Transverse colon (tissue), 4 donors: ENCODE measurements at regions not wholly inside any gene's neighbourhood (a gene's known extent, or its start where the extent isn't known, plus 50 kb on each side); places are given as distances from the start of the nearest gene placed in this dataset.

Source experiments
- DNase-seq: peaks from one replicate; pipeline ENCODE4 v3.0.0-alpha.2; 2019
- H3K27ac ChIP-seq, 4 donors: fragments of 200-600 bp; sonication (generic); 2 replicates each; pipeline ENCODE4 v1.5.1; 2016 to 2018; ENCODE audit warnings: inconsistent platforms in 4 of 4
- H3K27me3 ChIP-seq: fragments of 200-600 bp; sonication (generic); 2 replicates; pipeline ENCODE4 v1.5.1; 2017; ENCODE audit warnings: inconsistent platforms
- H3K36me3 ChIP-seq, 4 donors: fragments of 200-600 bp; sonication (generic); 2 replicates each; pipeline ENCODE4 v1.5.1; 2017 to 2019; ENCODE audit warnings: inconsistent platforms in 4 of 4
- H3K4me1 ChIP-seq, 4 donors: fragments of 200-600 bp; sonication (generic); 2 replicates each; pipeline ENCODE4 v1.5.1; 2017 to 2020; ENCODE audit warnings: inconsistent platforms in 4 of 4
- H3K4me3 ChIP-seq, 4 donors: fragments of 200-600 bp; sonication (generic); 1 replicate in 1 of 4; 2 replicates in 3 of 4; pipeline versions ENCODE4 v1.5.1 to v1.6.1; 2017 to 2019; ENCODE audit warnings: inconsistent platforms in 4 of 4
- H3K9me3 ChIP-seq, 2 donors: fragments of 200-600 bp; sonication (generic); 2 replicates each; pipeline ENCODE4 v1.5.1; 2017 to 2019; ENCODE audit warnings: inconsistent platforms in 2 of 2
- EP300 ChIP-seq: sonication (generic); formaldehyde crosslinking; IDR thresholded peaks from one replicate; pipeline ENCODE4 v1.6.1; 2017; ENCODE audit warnings: antibody characterized with exemption, low read depth
- POLR2A ChIP-seq: fragments of 450-650 bp; IDR thresholded peaks from one replicate; pipeline ENCODE4 v1.6.1; 2016; ENCODE audit warnings: antibody characterized with exemption, mild to moderate bottlenecking, moderate library complexity
- POLR2AphosphoS5 ChIP-seq, 3 donors: sonication (generic); formaldehyde crosslinking; IDR thresholded peaks; one replicate each; pipeline ENCODE4 v1.6.1; 2016; ENCODE audit warnings: antibody characterized with exemption in 3 of 3
- WGBS, 2 donors: methylation state at CpG; one replicate each; pipeline ENCODE4 v1.1.5; 2018; ENCODE audit warnings: low coverage in 1 of 2; 5-methylcytosine and 5-hydroxymethylcytosine counted together
- in situ Hi-C, 4 donors: fragments of 200-750 bp; cut with MboI; loops; one replicate each; pipeline versions ENCODE4 v1.15.0 to v1.15.1; 2017; ENCODE audit warnings: low sequenced_read_pairs in 3 of 4, low pct_ligation_motif_present in 1 of 4, low pct_unique_long_range_greater_than_20kb in 1 of 4
- intact Hi-C: fragments of 100-400 bp; cut with DNase I; formaldehyde crosslinking; loops from one replicate; pipeline ENCODE4 v1.15.1; 2023; ENCODE audit warnings: low total_unique reads
- TF ChIP-seq, protein P1 (sequence below), 5 experiments: fragments of 200-600 bp in 3 of 5; fragments of 450-650 bp in 2 of 5; sonication (generic) in 3 of 5; IDR thresholded peaks; 1 replicate in 2 of 5; 2 replicates in 3 of 5; pipeline ENCODE4 v1.5.1; 2016 to 2017; ENCODE audit warnings: antibody characterized with exemption in 5 of 5, inconsistent platforms in 3 of 5, mild to moderate bottlenecking in 2 of 5, moderate library complexity in 1 of 5

DNA sequence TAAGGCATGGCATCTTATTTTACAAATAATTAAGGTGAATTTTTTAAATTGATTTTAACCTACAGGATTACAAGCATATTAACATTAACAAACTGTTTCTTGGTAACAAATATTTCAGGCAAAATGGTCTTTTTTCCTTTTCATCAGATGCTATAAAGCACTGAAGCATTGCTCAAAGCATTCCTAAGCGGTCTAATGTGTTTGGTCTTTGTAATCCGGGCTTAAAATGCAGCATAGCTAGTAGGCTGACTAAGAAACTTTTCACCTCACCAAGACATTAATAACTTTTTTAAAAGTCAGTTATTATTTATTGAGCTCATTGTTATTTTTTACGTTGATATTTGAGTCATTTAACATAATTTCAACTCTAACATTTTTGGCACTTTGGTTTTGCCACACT lies 538.8 kb upstream of the SLC39A10 start:
- WGBS, 2 donors: 71 to 75% methylated on average over 3 of the region's 3 CpGs
- Histone ChIP-seq H3K9me3 (no peaks in the 10 kb centered on the region), H3K4me3 (no peak overlapping the region), H3K36me3 (no peaks in the 10 kb centered on the region), H3K27me3 (no peaks in the 10 kb centered on the region), H3K27ac (no peak overlapping the region), H3K4me1 (no peaks in the 10 kb centered on the region)
- DNase-seq: no peak
- TF ChIP-seq EP300 (no peak), POLR2AphosphoS5 (IDR thresholded peaks at IDR 0.05) (no peak), POLR2A (no peak)
- TF ChIP-seq, protein P1, sequence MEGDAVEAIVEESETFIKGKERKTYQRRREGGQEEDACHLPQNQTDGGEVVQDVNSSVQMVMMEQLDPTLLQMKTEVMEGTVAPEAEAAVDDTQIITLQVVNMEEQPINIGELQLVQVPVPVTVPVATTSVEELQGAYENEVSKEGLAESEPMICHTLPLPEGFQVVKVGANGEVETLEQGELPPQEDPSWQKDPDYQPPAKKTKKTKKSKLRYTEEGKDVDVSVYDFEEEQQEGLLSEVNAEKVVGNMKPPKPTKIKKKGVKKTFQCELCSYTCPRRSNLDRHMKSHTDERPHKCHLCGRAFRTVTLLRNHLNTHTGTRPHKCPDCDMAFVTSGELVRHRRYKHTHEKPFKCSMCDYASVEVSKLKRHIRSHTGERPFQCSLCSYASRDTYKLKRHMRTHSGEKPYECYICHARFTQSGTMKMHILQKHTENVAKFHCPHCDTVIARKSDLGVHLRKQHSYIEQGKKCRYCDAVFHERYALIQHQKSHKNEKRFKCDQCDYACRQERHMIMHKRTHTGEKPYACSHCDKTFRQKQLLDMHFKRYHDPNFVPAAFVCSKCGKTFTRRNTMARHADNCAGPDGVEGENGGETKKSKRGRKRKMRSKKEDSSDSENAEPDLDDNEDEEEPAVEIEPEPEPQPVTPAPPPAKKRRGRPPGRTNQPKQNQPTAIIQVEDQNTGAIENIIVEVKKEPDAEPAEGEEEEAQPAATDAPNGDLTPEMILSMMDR (IDR thresholded peaks at IDR 0.05): no peak
- intact Hi-C loops (no loop called here), in situ Hi-C loops (no loop called here)

DNA sequence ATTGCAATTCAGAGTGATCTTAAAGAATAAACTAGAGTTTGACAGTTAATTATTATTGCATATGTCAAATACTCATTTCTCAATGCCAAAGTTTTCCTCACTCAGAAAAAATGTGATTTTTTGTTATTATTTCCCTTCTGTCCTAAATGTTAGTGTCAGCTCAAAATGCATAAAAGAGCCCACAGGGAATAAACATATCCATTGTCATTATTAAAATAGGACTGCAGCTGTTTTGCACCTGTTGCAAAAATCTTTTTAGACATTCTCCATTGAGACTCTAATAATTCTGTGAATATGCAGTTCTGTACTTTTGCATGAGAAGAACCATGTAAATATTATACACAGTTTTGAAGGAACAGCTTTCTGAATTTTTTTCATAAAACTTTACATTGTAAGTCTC lies 540.0 kb upstream of the SLC39A10 start:
- no peak for TF ChIP-seq POLR2A
- no peak for TF ChIP-seq EP300
- TF ChIP-seq POLR2AphosphoS5 (IDR thresholded peaks at IDR 0.05): no peak
- TF ChIP-seq, protein P1 (IDR thresholded peaks at IDR 0.05): no peak
- in situ Hi-C loops (no loop called here), intact Hi-C loops (no loop called here)
- no peak for DNase-seq
- H3K4me1 ChIP-seq: no peaks in the 10 kb centered on the region
- H3K36me3 ChIP-seq: no peaks in the 10 kb centered on the region
- no peaks in the 10 kb centered on the region for H3K9me3 ChIP-seq
- no peak overlapping the region for H3K4me3 ChIP-seq
- H3K27ac ChIP-seq: no peak overlapping the region
- no peaks in the 10 kb centered on the region for H3K27me3 ChIP-seq

DNA sequence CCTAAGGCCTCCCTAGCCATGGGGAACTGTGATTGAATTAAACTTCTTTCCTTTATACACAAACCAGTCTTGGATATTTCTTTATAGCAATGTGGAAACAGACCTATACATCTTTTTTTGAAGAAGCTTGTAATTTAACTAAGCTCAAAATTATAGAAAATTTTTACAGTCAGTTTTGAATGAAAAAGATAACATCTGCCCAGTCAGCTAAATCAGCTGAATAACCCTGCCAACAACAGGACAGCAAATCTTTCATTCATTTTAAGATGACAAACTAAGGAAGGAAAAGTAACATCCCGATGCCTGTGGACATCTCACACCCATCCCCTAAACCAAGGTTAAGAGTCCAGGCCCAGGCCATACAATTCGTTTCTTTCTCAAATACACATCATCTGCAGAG lies 541.3 kb upstream of the SLC39A10 start:
- 12 to 50% methylated on average over 2 of the region's 2 CpGs for WGBS, 2 donors
- no peak for DNase-seq
- in situ Hi-C loops: no loop called here
- no peak overlapping the region for H3K4me3 ChIP-seq
- TF ChIP-seq POLR2A (no peak), POLR2AphosphoS5 (IDR thresholded peaks at IDR 0.05) (no peak), EP300 (no peak)
- TF ChIP-seq, protein P1 (IDR thresholded peaks at IDR 0.05): no peak
- H3K4me1 ChIP-seq: no peaks in the 10 kb centered on the region
- H3K27me3 ChIP-seq: no peaks in the 10 kb centered on the region
- no peaks in the 10 kb centered on the region for H3K36me3 ChIP-seq
- no peak overlapping the region for H3K27ac ChIP-seq
- intact Hi-C loops: no loop called here
- H3K9me3 ChIP-seq: no peaks in the 10 kb centered on the region

DNA sequence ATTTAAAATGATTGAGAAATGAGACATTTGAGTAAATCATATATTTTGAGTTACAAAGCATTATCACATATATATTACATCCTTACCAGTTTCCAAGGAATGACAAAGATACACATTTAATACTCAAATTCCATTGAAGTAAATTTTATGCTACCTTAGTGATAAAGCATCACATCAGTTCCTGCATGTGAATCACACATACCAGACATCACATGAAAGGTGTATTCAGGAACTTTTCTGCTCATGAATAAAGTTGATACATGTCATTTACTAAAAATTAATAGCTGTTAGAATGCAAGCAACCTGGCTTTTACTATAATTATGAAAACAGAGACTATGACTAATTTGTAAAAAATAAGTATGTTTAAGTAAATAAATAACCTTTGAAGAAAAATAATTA lies 548.8 kb upstream of the SLC39A10 start:
- H3K36me3 ChIP-seq: no peaks in the 10 kb centered on the region
- no peak for DNase-seq
- H3K4me1 ChIP-seq: no peaks in the 10 kb centered on the region
- in situ Hi-C loops (no loop called here), intact Hi-C loops (no loop called here)
- H3K27ac ChIP-seq: no peak overlapping the region
- TF ChIP-seq POLR2AphosphoS5 (IDR thresholded peaks at IDR 0.05) (no peak), POLR2A (no peak), EP300 (no peak)
- TF ChIP-seq, protein P1 (IDR thresholded peaks at IDR 0.05): no peak
- H3K4me3 ChIP-seq: no peak overlapping the region
- H3K27me3 ChIP-seq: no peaks in the 10 kb centered on the region
- H3K9me3 ChIP-seq: no peaks in the 10 kb centered on the region
